Stimulated activated CD4-positive, alpha-beta T cell treated with anti-CD3 and anti-CD28 coated beads, Interleukin-1b, Interleukin-23, amount 100 ng/mL, for 4 hours (primary cell): ENCODE measurements at regions not wholly inside any gene's neighbourhood (a gene's known extent, or its start where the extent isn't known, plus 50 kb on each side); places are given as distances from the start of the nearest gene placed in this dataset.

Source experiments
- DNase-seq, 2 donors: peaks; one replicate each; pipeline ENCODE4 v3.0.0-alpha.2; 2020; ENCODE audit warnings: low read depth in 2 of 2

- no peak for DNase-seq
Measured at GRCh38 chr12:28879379-28879778, 269.7 kb upstream of the FAR2 start.

- DNase-seq: no peak
Measured at GRCh38 chr12:28882444-28882843, 266.6 kb upstream of the FAR2 start.

DNA sequence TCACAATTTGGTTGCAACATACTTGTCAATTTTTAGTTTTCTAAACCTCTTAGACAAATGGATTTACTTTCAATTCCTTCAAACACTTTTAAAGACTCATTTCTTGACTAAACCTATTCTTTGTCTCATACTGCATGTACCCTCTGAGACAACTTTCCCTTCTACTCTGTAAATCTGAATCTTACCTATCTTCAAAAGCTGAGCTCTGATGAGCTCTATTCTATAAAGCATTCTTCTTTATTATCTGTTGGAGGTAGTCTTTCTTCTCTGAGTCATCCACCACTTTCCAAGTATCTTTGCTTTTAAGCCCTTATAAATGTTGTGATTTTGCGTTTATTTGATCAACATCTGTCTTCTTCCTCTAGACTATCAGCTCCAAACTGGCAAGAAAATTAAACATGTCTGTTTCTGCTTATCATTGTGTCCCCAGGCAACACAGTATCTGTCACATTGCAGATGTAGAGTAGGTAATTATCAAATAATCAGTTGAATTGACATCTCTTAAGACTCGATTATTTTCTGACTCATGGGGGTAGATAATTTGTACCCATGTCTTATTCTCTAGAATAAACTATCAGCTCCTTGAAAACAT is 265.6 kb upstream of the FAR2 start:
- no peak for DNase-seq

DNA sequence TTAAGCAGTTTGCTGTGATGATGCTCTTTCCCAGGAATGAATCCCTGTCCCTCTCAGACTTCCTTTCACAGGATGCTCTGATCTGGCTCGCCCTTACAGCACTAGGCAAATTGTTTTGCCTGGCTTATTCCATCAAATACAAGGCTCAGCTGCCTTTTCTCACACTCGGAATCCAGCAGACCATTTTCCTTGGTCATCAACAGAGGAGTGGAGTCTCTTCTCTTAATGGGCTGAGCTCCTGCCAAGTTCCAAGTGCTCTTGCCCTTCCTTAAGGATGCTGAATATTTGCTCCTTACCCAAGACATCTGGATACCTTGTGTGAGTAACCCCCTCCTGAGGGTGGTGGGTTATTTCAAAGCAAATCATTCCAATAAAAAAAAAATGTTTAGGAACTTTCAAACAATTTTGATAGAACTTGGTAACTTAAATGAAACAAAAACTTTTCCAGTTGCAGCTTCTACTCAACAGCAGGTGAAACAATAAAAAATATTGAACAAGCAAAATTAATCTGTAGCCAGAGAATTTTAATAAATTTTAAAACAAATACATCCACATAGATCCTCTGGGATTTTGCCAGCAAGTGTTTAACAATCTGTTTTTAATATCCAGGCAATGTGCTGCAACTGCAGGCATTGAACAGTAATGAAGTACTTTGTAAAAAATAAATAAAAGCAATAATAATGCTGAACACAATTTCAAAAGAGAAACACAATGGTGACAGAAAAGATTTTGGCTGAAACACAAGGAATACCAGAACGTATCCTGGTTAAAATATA is 264.0 kb upstream of the FAR2 start:
- no peak for DNase-seq

DNA sequence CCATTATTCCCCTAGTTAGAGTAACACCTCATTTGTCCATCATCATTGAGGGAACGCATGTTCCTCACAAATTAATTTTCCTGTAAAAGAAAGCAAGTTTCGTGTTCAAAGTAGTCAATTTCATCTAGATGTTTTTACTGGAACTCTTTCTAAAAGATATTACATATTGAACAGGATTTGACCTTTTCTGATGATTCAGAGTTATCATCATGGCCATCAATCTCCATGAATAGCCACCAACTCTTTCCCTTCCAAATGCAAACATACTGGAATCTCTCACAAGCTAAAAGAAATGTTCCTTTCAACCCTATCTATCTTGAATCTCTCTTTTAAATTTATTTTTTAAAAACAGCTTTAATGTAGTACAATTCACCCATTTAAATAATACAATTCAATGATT is 263.1 kb upstream of the FAR2 start:
- DNase-seq: no peak

DNA sequence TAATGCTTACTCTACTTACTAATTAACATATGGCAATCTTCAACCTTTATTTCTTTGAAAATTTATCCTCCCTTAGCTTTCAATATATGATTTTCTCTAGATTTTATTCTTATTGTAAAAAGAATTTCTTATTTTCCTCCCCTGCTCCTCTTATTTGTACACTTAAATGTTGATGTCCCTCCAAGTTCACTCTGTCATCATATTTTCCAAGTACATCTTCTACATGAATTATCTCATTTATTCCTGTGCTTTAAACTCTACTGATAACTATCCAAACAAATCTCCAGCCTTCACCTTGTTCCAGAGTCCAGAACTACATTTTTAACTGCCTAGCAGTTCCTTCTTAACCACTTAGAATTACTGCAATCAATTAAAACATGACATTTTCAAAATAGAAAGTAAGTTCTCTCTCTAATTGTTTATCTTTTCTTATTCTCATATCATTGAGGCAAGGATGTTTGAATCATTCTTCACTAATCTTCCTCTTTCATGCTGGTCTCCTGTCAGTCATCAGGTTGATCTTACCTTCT is 261.6 kb upstream of the FAR2 start:
- DNase-seq: no peak

- DNase-seq: no peak
Measured at GRCh38 chr12:28890664-28891063, 258.4 kb upstream of the FAR2 start.

GRCh38 chr12:28891126-28891525 is 258.0 kb upstream of the FAR2 start:
- DNase-seq: no peak

GRCh38 chr12:28893365-28893764 is 255.7 kb upstream of the FAR2 start:
- DNase-seq: no peak

DNA sequence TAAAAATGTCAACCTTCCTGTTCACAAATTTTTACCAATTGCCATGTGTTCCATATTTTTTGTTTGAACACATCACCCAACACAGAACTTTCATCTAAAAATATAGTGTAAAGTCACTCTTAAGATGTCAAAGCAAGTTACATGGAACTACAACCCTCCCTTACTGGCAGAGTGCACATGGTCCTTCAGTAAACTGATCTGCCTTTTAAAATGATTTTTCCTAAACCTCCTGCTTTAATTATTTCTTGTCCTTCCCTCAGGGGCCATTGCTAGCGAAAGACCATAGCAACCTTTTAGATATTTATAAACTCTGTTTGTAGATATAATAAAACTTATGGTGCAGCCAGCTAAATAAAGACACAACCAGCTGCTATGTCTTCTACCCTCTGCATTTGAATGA is 255.2 kb upstream of the FAR2 start:
- DNase-seq: no peak

DNA sequence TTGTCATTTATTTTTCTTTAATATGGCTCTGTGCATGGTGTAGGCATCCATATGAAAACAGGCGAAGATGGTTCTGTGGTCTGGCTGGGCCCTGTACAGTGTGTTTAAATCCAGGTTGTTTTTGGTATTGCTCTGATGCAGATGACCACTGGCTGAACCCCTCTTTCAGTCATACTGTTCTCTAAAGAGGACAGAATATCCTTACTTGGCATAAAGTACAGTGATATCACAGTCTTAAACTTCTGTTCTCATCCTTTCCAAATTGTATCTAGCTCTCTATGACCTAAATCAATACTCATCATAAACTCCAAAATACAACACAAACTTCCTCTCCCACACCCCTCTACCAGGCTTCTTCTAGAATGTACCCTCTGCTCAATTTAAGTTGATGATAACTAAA is 252.7 kb upstream of the FAR2 start:
- no peak for DNase-seq

GRCh38 chr12:28898038-28898437 is 251.0 kb upstream of the FAR2 start:
- DNase-seq: no peak

- no peak for DNase-seq
Measured at GRCh38 chr12:28899951-28900350, 249.1 kb upstream of the FAR2 start.

DNA sequence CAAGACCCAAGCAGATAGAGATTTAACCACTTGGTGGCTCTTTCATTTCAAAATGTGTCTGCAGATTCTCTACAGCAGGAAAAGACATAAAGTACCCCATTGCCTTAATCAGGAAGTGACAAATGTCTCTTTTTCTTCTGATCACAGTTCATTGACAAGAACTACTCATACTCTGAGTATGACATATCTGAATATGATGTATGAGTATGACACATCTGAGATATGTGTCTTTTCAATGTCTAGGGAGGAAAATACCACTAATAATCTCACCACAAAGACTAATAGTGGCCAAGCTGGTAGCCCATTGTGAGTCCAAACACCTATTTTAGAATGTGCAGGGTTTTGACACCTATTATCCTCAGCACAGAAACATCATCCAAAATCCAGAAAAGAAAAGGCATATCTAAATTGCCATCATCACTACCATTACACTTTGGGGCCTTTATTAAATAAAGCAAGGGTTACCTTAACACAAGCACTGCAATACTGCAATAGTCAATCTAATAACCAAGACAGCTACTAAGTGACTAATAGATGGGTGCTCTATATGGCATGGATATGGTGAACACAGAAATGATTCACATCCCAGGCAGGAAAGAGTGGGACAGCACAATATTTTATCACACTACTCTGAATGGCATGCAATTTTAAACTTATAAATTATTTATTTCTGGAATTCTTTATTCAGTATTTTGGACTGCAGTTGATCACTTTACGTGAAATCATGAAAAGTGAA is 243.7 kb upstream of the FAR2 start:
- no peak for DNase-seq

GRCh38 chr12:28908646-28909045 is 240.4 kb upstream of the FAR2 start:
- DNase-seq: no peak

GRCh38 chr12:28909291-28909690 is 239.8 kb upstream of the FAR2 start:
- no peak for DNase-seq

GRCh38 chr12:28925719-28926376 is 223.2 kb upstream of the FAR2 start:
- DNase-seq: no peak

DNA sequence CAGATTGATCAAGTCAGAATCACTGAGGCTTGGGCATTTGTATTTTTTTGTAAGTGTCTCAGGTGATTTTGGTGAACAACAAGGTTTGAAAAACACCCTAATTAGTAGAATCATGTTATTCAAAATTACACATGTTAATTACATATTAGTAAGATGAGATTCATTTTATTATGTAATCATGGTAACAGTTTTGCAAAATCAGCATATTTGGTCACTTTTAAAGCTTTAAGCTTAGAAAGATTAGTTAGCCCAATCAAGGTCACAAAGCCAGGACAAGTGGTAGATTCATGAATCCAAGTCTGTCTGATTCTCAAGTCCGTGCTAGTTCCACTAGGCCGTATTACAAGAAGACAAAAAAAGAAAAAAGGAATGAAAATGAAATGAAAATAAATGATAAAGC is 218.4 kb upstream of the FAR2 start:
- DNase-seq: no peak

DNA sequence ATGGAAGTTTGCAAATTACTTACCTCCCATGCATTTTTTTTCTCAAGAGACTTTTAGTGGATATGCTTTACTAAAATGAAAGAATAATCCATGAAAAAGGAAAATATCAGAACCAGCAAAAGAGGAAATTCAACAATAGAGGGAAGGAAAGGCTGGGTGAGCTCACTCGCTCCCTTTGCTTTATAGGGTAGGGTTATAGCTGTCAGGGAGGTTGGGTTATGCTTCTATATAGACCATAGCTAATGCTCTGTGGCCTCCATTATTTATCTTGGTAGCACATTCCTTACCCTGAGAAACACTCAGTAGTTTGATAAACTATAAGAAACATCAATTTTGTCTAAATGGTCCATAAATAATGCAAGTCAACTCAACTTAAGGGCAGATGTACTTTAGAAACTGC is 215.9 kb upstream of the FAR2 start:
- no peak for DNase-seq

- no peak for DNase-seq
Measured at GRCh38 chr12:28933864-28934527, 215.1 kb upstream of the FAR2 start.

- no peak for DNase-seq
Measured at GRCh38 chr12:28936221-28936620, 212.9 kb upstream of the FAR2 start.

GRCh38 chr12:28936711-28937110 is 212.4 kb upstream of the FAR2 start:
- no peak for DNase-seq
